ENCODE measurements at regions not wholly inside any gene's neighbourhood (a gene's known extent, or its start where the extent isn't known, plus 50 kb on each side); places are given as distances from the start of the nearest gene placed in this dataset.
A peak's percentile ranks its signal among the peaks of the same experiment; 100 is the strongest.

- FAIRE-seq = no peak
Measured at GRCh38 chr20:10771435-10772140, 97.8 kb upstream of the JAG1 start.

GRCh38 chr20:10774357-10774943, 100.7 kb upstream of the JAG1 start:
- no peak for FAIRE-seq

- FAIRE-seq = no peak
Measured at GRCh38 chr20:10777710-10778109, 103.9 kb upstream of the JAG1 start.

GRCh38 chr20:10779911-10780310, 106.1 kb upstream of the JAG1 start:
- FAIRE-seq = no peak

GRCh38 chr20:10780901-10781300, 107.1 kb upstream of the JAG1 start:
- FAIRE-seq = no peak

- FAIRE-seq = no peak
Measured at GRCh38 chr20:10781526-10781925, 107.7 kb upstream of the JAG1 start.

GRCh38 chr20:10783707-10784553, 110.1 kb upstream of the JAG1 start:
- FAIRE-seq = peak; percentile 92

- FAIRE-seq = no peak
Measured at GRCh38 chr20:10784554-10785183, 110.9 kb upstream of the JAG1 start.

GRCh38 chr20:10786678-10787077, 112.9 kb upstream of the JAG1 start:
- no peak for FAIRE-seq

GRCh38 chr20:10788055-10788454, 114.3 kb upstream of the JAG1 start:
- no peak for FAIRE-seq

GRCh38 chr20:10788877-10789276, 115.1 kb upstream of the JAG1 start:
- FAIRE-seq = no peak

- no peak for FAIRE-seq
Measured at GRCh38 chr20:10789386-10789785, 115.6 kb upstream of the JAG1 start.

- FAIRE-seq = no peak
Measured at GRCh38 chr20:10790013-10790412, 116.2 kb upstream of the JAG1 start.

GRCh38 chr20:10792291-10792690, 118.5 kb upstream of the JAG1 start:
- FAIRE-seq = no peak

GRCh38 chr20:10793766-10794165, 120.0 kb upstream of the JAG1 start:
- no peak for FAIRE-seq

- no peak for FAIRE-seq
Measured at GRCh38 chr20:10794765-10795164, 121.0 kb upstream of the JAG1 start.

- no peak for FAIRE-seq
Measured at GRCh38 chr20:10795286-10796026, 121.7 kb upstream of the JAG1 start.

- no peak for FAIRE-seq
Measured at GRCh38 chr20:10798811-10799210, 125.0 kb upstream of the JAG1 start.

GRCh38 chr20:10799735-10800134, 125.9 kb upstream of the JAG1 start:
- no peak for FAIRE-seq

GRCh38 chr20:10800288-10800687, 126.5 kb upstream of the JAG1 start:
- FAIRE-seq = no peak

- no peak for FAIRE-seq
Measured at GRCh38 chr20:10802236-10802635, 128.4 kb upstream of the JAG1 start.

- no peak for FAIRE-seq
Measured at GRCh38 chr20:10805764-10806163, 132.0 kb upstream of the JAG1 start.

- FAIRE-seq = no peak
Measured at GRCh38 chr20:10806539-10806938, 132.7 kb upstream of the JAG1 start.

Data from islet of Langerhans (tissue), 1 donor.